Activated T-helper 1 cell treated with anti-CD3 and anti-CD28 coated beads, Interleukin-12 subunit alpha, Interleukin-12 subunit beta, Interleukin-2, Interleukin-4 antibody, amounts not matched to agents 30 ng/mL and 10 ng/mL and 1 ng/mL, durations not matched to agents 14 hours and 24 hours and 36 hours (primary cell): ENCODE measurements at regions not wholly inside any gene's neighbourhood (a gene's known extent, or its start where the extent isn't known, plus 50 kb on each side); places are given as distances from the start of the nearest gene placed in this dataset.
A peak's percentile ranks its signal among the peaks of the same experiment; 100 is the strongest.

ENCODE experiments used
- DNase-seq: peaks from one replicate; pipeline ENCODE4 v3.0.0; 2021; ENCODE audit warnings: low spot score
- H3K27ac Mint-ChIP-seq: one replicate; pipeline ENCODE4 v1.8.0; 2021; ENCODE audit warnings: mild to moderate bottlenecking, mixed read lengths
- H3K27me3 Mint-ChIP-seq: one replicate; pipeline ENCODE4 v1.8.0; 2022; ENCODE audit warnings: mild to moderate bottlenecking, moderate library complexity, mixed read lengths; ENCODE audit not compliant: insufficient read depth
- H3K36me3 Mint-ChIP-seq: one replicate; pipeline ENCODE4 v1.8.0; 2021; ENCODE audit warnings: low read depth, mixed read lengths
- H3K4me1 Mint-ChIP-seq: one replicate; pipeline ENCODE4 v1.8.0; 2021; ENCODE audit warnings: low read depth, mixed read lengths
- H3K4me3 Mint-ChIP-seq: one replicate; pipeline ENCODE4 v1.8.0; 2021; ENCODE audit warnings: mild to moderate bottlenecking, moderate library complexity, mixed read lengths
- H3K9me3 Mint-ChIP-seq: one replicate; pipeline ENCODE4 v1.8.0; 2021; ENCODE audit warnings: mixed read lengths
- intact Hi-C: fragments of 100-400 bp; cut with micrococcal nuclease; formaldehyde crosslinking; loops from one replicate; pipeline ENCODE4 v1.15.1; 2024

- H3K4me1 Mint-ChIP-seq = peaks cover 12% of the 10 kb centered on the region
- peaks cover 1% of the 10 kb centered on the region for H3K27me3 Mint-ChIP-seq
- intact Hi-C loops = no loop called here
- H3K27ac Mint-ChIP-seq = no peak overlapping the region
- H3K36me3 Mint-ChIP-seq = no peaks in the 10 kb centered on the region
- no peak for DNase-seq
- H3K4me3 Mint-ChIP-seq = no peak overlapping the region
- H3K9me3 Mint-ChIP-seq = peaks cover 15% of the 10 kb centered on the region
Observed at GRCh38 chr10:88023676-88024075, 160.3 kb downstream of the PTEN start.

- DNase-seq = no peak
- Mint-ChIP-seq H3K36me3 (no peaks in the 10 kb centered on the region), H3K27me3 (peaks cover 1% of the 10 kb centered on the region), H3K4me1 (peaks cover 14% of the 10 kb centered on the region), H3K27ac (no peak overlapping the region), H3K4me3 (no peak overlapping the region), H3K9me3 (peaks cover 15% of the 10 kb centered on the region)
- intact Hi-C loops = no loop called here
Observed at GRCh38 chr10:88026031-88026430, 162.6 kb downstream of the PTEN start.

- peaks cover 1% of the 10 kb centered on the region for H3K27me3 Mint-ChIP-seq
- intact Hi-C loops = no loop called here
- peaks cover 11% of the 10 kb centered on the region for H3K9me3 Mint-ChIP-seq
- DNase-seq = no peak
- H3K4me3 Mint-ChIP-seq = no peak overlapping the region
- H3K4me1 Mint-ChIP-seq = peaks cover 14% of the 10 kb centered on the region
- no peak overlapping the region for H3K27ac Mint-ChIP-seq
- no peaks in the 10 kb centered on the region for H3K36me3 Mint-ChIP-seq
Observed at GRCh38 chr10:88027570-88027969, 164.1 kb downstream of the PTEN start.

DNA sequence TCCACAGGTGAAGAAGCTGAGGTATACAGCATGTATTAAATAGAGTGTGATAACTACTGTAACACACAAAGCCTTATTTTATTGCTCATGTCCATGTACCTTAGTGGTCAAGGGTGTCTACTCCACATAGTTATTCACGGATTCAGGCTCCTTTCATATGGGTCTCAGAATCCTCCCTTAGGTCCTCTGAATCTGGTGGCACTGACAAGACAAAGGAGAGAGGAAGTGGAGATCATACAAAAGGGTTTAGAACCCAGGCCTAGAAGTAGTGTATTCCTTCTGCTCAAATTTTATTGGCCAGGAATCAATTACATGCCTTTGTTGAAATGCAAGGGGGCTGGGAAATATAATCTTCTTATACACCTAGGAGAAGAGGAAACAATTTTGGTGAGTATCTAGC lies 164.6 kb downstream of the PTEN start:
- H3K36me3 Mint-ChIP-seq = no peaks in the 10 kb centered on the region
- peaks cover 14% of the 10 kb centered on the region for H3K4me1 Mint-ChIP-seq
- intact Hi-C loops = no loop called here
- no peak overlapping the region for H3K4me3 Mint-ChIP-seq
- H3K27ac Mint-ChIP-seq = no peak overlapping the region
- DNase-seq = no peak
- peaks cover 1% of the 10 kb centered on the region for H3K27me3 Mint-ChIP-seq
- H3K9me3 Mint-ChIP-seq = peaks cover 6% of the 10 kb centered on the region

DNA sequence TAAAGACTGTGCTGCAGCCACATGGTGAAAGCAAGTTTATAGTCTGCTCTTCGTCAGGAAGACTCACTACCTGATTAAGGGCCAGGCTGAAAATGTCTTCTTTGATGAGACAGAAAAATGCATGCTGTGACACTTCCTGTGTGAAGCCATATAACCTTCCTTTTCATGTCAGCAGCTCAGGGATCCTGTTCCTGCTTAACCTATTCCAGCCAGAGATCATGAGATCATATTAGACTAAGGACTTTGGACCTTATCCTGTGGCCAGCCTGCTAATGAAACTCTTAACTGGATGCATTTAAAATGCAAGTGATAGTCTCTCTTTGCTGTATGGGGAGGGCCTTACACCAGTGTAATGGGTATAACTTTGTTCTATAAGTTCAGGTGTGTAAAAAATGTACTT lies 165.2 kb downstream of the PTEN start:
- peaks cover 14% of the 10 kb centered on the region for H3K4me1 Mint-ChIP-seq
- no peaks in the 10 kb centered on the region for H3K36me3 Mint-ChIP-seq
- peaks cover under 1% of the 10 kb centered on the region for H3K9me3 Mint-ChIP-seq
- intact Hi-C loops = no loop called here
- H3K27me3 Mint-ChIP-seq = peaks cover 1% of the 10 kb centered on the region
- H3K4me3 Mint-ChIP-seq = no peak overlapping the region
- peak; percentile 1 for DNase-seq
- no peak overlapping the region for H3K27ac Mint-ChIP-seq

- Mint-ChIP-seq H3K27ac (no peak overlapping the region), H3K9me3 (no peaks in the 10 kb centered on the region), H3K36me3 (no peaks in the 10 kb centered on the region), H3K4me1 (peaks cover 19% of the 10 kb centered on the region), H3K4me3 (no peak overlapping the region), H3K27me3 (peaks cover 5% of the 10 kb centered on the region)
- DNase-seq = no peak
- intact Hi-C loops = loop anchor here (5.0 kb wide), 1 partner anchor 355 kb away; no protein-coding TSS in a partner anchor
Observed at GRCh38 chr10:88032566-88032965, 169.1 kb downstream of the PTEN start.

DNA sequence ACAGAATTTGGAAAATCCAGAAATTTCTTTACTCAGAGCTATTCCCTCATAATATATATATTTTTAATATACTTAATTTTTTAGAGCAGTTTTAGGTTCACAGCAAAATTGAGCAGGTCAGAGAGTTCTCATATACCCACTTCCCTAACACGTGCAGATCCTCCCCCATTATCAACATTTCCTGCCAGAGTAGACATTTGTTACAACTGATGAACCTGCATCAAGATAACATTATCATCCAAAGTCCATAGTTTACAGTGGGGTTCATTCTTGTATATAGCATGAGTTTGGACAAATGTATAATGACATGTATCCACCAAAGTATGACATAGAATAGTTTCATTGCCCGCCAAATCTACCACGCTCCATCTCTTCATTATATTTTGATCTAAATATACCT lies 170.0 kb downstream of the PTEN start:
- H3K36me3 Mint-ChIP-seq = no peaks in the 10 kb centered on the region
- H3K4me1 Mint-ChIP-seq = peaks cover 17% of the 10 kb centered on the region
- intact Hi-C loops = loop anchor here (5.0 kb wide), 1 partner anchor 354 kb away; no protein-coding TSS in a partner anchor
- H3K27ac Mint-ChIP-seq = no peak overlapping the region
- no peaks in the 10 kb centered on the region for H3K9me3 Mint-ChIP-seq
- no peak for DNase-seq
- H3K4me3 Mint-ChIP-seq = no peak overlapping the region
- peaks cover 3% of the 10 kb centered on the region for H3K27me3 Mint-ChIP-seq

DNA sequence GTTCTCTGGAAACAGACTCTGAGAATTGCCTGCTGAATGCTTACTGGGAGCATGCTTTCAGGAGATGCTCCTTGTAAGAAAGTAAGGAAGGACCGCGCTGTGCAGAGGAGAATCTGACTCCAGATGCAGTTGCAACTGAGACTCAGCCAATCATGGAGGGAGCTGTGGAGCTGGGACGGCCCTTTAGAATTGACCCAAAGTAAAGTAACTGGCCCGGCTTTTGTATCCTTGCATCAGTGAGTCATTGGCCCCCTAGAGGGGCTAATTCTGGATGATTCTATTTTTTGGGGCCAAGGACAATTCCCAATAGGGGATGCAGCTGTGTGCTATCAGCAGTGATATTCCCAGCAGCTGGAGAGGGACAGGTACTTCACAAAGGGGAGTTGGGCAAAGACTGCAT lies 170.4 kb downstream of the PTEN start:
- peaks cover 13% of the 10 kb centered on the region for H3K4me1 Mint-ChIP-seq
- intact Hi-C loops = loop anchor here (5.0 kb wide), 1 partner anchor 354 kb away; no protein-coding TSS in a partner anchor

DNA sequence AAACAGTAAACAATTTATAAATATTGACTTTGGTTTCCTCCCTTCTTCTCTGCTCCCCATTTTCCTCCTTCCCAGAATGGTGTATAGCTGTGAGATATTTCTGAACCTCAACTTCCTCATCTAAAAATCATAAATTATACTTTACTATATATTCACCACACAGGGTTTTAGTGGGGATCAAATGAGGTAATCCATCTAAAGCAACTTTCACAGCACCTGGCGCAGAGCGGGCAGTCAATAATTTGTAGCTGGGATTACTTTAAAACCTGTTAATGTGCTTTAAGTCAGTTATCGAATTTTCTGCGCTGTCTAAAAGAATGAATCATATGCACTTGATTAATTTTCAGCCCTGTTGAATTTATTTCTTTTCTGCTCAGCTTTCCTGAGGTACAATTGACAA lies 172.7 kb downstream of the PTEN start:
- H3K4me1 Mint-ChIP-seq = peaks cover 12% of the 10 kb centered on the region
- intact Hi-C loops = loop anchor here (5.0 kb wide), 1 partner anchor 74 kb away; no protein-coding TSS in a partner anchor
- H3K27ac Mint-ChIP-seq = no peak overlapping the region
- no peaks in the 10 kb centered on the region for H3K9me3 Mint-ChIP-seq
- no peak for DNase-seq
- H3K36me3 Mint-ChIP-seq = no peaks in the 10 kb centered on the region
- no peak overlapping the region for H3K4me3 Mint-ChIP-seq
- peaks cover 3% of the 10 kb centered on the region for H3K27me3 Mint-ChIP-seq

More for the DNA sequence above, 170.4 kb downstream of the PTEN start:
- H3K9me3 Mint-ChIP-seq = no peaks in the 10 kb centered on the region
- DNase-seq = no peak
- peaks cover 3% of the 10 kb centered on the region for H3K27me3 Mint-ChIP-seq
- H3K4me3 Mint-ChIP-seq = no peak overlapping the region
- no peaks in the 10 kb centered on the region for H3K36me3 Mint-ChIP-seq
- H3K27ac Mint-ChIP-seq = no peak overlapping the region

- no peaks in the 10 kb centered on the region for H3K36me3 Mint-ChIP-seq
- intact Hi-C loops = loop anchor here (5.0 kb wide), 1 partner anchor 75 kb away; no protein-coding TSS in a partner anchor
- peak overlapping the region; percentile 1 for H3K4me3 Mint-ChIP-seq
- H3K27me3 Mint-ChIP-seq = peaks cover 6% of the 10 kb centered on the region
- H3K9me3 Mint-ChIP-seq = no peaks in the 10 kb centered on the region
- peaks cover 12% of the 10 kb centered on the region for H3K4me1 Mint-ChIP-seq
- DNase-seq = no peak
- H3K27ac Mint-ChIP-seq = peak overlapping the region; percentile 36
Observed at GRCh38 chr10:88037623-88038022, 174.2 kb downstream of the PTEN start.

- Mint-ChIP-seq H3K27me3 (peaks cover 6% of the 10 kb centered on the region), H3K4me3 (no peak overlapping the region), H3K36me3 (no peaks in the 10 kb centered on the region), H3K9me3 (no peaks in the 10 kb centered on the region), H3K4me1 (peaks cover 12% of the 10 kb centered on the region), H3K27ac (no peak overlapping the region)
- DNase-seq = no peak
- intact Hi-C loops = loop anchor here (5.0 kb wide), 1 partner anchor 76 kb away; no protein-coding TSS in a partner anchor
Observed at GRCh38 chr10:88038268-88038667, 174.8 kb downstream of the PTEN start.

GRCh38 chr10:88039496-88040200 lies 176.2 kb downstream of the PTEN start:
- H3K9me3 Mint-ChIP-seq = no peaks in the 10 kb centered on the region
- peaks cover 12% of the 10 kb centered on the region for H3K4me1 Mint-ChIP-seq
- intact Hi-C loops = loop anchor here (5.0 kb wide), 1 partner anchor 77 kb away; no protein-coding TSS in a partner anchor
- H3K36me3 Mint-ChIP-seq = no peaks in the 10 kb centered on the region
- H3K4me3 Mint-ChIP-seq = no peak overlapping the region
- H3K27me3 Mint-ChIP-seq = peaks cover 3% of the 10 kb centered on the region
- no peak overlapping the region for H3K27ac Mint-ChIP-seq
- DNase-seq = no peak

DNA sequence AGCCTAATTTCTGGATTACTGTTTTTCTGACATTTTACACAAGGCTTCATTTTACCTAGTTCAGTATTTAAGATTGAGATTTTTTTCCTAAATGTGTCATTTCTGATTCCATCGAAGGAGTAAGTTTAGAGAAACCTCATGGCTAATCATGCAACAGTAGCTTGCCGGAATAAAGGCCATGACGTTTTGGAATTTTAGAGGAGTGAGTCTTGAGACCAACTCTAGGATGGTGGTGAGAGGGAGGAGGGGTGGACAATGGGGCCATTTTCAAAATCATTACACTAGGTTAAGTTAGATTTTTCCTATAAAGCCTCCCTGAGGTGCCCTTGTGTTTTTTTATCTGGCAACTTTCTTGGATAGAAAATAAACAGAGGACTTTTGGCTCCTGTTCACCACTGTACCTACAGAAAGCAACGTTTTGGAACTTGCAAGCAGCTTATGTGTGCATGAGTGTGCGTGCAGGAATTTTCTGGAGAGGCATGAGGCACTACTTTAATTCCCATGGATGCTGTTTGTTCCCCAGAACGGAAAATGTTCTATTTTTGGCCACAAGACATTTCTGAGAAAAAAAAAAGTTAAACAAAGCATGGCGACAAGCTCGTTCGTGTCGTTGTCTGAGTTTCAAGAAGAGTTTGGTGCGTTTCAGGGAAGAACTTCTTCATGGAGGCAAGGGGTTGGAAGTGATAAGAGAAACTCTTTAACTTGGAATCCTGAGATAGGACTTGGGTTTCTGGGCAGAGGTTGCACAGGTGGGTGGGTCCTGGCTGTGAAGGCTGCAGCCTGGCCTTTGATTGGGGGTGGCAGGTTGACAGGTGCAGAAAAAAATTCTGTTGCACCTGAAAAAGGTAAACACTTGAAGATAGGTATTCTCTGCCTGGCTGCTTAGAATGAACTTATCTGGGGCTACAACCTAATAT lies 178.1 kb downstream of the PTEN start:
- H3K9me3 Mint-ChIP-seq = no peaks in the 10 kb centered on the region
- no peak for DNase-seq
- peaks cover 5% of the 10 kb centered on the region for H3K27me3 Mint-ChIP-seq
- H3K4me1 Mint-ChIP-seq = peaks cover 12% of the 10 kb centered on the region
- intact Hi-C loops = no loop called here
- no peak overlapping the region for H3K4me3 Mint-ChIP-seq
- no peaks in the 10 kb centered on the region for H3K36me3 Mint-ChIP-seq
- H3K27ac Mint-ChIP-seq = no peak overlapping the region
